ENCODE measurements at regions not wholly inside any gene's neighbourhood (a gene's known extent, or its start where the extent isn't known, plus 50 kb on each side); places are given as distances from the start of the nearest gene placed in this dataset.

GRCh38 chr12:19924360-19924759 lies 444.0 kb upstream of the PDE3A start:
- no peak for DNase-seq

- no peak for DNase-seq
Measured at GRCh38 chr12:19925841-19926240, 442.5 kb upstream of the PDE3A start.

DNA sequence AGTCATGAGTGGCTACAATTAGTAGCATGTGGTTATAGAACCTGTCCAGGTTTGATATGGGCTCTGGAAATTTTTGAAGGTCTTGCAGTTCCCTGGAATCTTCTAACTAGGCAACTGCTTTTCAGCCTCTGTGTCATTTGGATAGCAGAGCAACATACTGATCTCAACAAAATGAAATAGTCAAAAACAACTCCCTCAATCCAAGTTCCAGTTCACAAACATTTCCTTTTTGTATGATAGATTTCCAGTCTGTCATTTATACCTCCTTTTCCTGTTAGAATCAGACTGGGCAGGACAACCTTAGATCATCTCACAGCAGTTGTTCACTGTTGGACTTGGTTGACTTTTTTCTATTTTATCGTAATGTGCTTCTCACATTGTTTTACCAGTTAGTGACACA lies 442.1 kb upstream of the PDE3A start:
- no peak for DNase-seq

DNA sequence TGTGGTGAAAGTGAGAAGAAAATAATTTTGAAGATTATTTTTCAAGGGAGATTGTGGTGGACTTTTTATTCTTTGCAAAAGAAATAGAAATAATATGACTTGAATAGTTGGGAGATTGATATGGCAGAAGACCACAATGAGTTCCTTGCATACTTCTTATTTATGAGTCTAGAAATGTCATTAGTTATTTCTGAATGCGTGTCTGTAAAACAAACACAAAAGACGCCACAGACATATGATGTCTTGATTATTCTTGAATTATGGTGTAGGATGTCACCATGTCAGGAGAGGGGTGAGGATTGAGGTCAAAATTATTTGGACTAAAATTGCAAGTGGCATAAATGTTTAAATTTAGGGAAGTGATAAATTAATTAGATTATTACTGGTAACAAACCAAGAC lies 440.7 kb upstream of the PDE3A start:
- no peak for DNase-seq

GRCh38 chr12:19932413-19932812 lies 435.9 kb upstream of the PDE3A start:
- no peak for DNase-seq

DNA sequence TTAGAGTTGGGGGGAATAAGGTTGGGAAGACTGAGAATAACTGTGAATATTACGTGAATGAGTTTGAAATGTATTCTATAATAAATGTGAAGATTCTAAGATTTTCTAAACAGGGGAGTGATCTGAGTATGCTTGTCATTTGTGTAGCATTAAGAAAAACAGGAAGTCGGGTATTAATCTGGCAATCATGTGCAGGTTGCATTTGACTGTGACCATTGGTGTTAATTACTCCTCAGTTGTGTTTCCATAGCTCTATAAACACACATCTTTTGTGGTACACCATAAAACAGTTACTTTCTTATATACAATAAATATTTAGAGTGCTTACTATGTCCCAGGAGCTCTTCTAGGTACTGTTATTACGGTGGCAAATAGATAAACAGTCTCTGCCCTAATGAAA lies 434.4 kb upstream of the PDE3A start:
- no peak for DNase-seq

- no peak for DNase-seq
Measured at GRCh38 chr12:19937161-19937560, 431.2 kb upstream of the PDE3A start.

DNA sequence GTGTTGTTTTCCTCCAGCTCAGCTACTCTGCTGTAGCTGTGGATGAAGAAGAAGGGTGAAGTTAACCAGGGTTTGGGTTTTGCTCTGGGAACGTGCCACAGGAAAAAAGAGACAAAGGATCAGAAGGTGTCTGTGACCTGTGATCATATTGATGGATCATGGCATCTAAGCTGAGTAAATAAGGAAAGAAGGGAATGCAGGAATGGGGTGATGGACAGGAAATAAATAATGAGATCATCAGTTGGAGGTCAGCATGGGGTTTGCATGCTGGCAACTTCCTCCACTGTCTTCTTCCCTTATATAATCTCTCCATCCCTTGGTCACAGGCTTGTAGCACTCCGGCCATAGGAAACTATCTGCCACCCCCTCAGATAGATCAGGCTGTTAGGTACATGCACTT lies 430.3 kb upstream of the PDE3A start:
- no peak for DNase-seq

DNA sequence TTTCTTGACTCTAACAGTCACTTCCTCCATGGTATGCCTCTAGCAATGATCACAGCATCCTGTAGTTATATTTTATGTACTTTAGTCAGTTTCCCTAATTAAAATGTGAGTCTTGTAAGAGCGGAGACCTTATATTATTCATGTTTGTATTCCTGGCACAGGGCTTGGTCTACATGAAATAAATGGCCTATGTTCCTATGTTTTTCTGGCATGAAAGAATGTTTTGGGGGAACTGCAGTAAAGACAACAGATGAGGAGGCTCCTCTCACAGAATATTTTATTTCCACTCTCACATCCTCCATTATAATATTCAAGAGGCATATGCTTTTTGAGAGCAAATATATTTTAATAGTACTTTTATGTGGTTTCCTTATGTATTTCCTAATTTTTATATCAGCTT lies 429.8 kb upstream of the PDE3A start:
- DNase-seq, result no peak

DNA sequence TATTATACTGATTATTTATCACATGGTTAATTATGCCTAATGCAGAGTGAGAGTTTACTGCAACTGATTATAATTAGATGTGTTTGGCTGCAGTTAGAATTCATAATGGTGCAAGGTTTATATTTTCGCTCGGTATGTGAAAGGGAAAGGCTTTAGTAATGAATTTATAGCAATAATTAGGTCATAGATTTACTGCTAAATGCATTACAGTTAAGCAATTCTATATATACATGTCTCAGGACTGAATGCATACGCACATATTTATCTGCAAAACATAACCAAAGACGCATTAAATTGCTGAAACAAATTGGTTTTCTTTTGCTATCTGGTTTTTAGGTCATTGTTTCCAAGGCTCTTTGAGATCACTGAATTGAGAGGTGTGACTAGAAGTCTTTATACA lies 428.1 kb upstream of the PDE3A start:
- no peak for DNase-seq

DNA sequence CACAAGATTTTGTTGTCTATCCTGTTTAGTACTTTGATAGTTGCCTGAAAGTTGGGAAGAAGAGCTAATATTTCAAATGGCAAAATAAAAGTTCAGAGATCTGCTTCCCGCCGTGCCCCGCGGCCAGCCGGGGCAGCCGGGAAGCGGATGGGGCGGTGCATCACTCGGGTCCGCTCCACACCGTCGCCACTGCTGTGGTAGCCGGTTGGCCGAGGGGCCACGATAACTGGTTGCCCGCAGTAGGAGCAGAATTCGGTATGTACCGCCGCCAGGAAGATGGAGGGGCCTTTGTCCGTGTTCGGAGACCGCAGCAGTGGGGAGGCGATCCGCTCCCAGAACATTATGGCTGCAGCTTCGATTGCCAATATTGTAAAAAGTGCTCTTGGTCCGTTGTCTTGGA lies 427.2 kb upstream of the PDE3A start:
- no peak for DNase-seq

GRCh38 chr12:19945559-19946435 lies 422.5 kb upstream of the PDE3A start:
- DNase-seq, result no peak

DNA sequence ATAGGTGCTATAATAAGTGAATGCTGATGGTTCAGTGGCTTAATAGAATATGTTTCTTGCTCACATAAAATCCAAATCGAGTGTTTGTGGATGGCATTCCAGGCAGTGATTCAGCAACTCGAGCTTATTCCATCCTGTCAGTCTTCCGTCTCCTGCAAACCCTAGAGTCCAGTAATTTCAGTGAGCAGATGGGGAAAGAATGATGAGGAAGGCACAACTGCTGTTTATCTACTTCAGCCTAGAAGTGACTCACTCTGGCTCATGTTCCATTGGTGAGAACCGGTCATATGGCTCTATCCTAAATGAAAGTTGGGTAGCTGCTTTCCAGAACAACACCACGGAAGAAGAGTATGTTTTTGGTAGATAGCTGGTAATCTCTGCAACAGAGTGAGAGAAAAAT lies 421.8 kb upstream of the PDE3A start:
- no peak for DNase-seq

DNA sequence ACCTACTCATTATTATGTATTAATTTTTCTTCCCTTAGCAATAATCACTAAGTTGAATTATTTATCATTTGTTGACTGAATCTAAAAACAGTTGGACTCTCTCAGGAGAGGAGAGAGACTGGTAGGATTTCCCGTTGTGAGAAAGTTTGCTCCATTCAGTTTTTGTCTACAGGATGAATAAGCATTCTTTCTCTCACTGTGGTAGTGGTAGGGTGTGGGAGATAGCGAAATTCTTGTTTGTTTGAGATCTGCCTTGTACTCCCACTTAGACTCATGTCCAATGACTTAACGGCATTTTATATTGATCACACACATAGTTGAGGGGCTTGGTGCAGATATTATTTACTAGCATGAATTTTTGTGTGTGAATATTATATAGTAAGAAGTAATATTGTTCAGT lies 421.0 kb upstream of the PDE3A start:
- DNase-seq, result no peak

- no peak for DNase-seq
Measured at GRCh38 chr12:19951664-19952063, 416.7 kb upstream of the PDE3A start.

GRCh38 chr12:19953734-19954133 lies 414.6 kb upstream of the PDE3A start:
- DNase-seq, result no peak

DNA sequence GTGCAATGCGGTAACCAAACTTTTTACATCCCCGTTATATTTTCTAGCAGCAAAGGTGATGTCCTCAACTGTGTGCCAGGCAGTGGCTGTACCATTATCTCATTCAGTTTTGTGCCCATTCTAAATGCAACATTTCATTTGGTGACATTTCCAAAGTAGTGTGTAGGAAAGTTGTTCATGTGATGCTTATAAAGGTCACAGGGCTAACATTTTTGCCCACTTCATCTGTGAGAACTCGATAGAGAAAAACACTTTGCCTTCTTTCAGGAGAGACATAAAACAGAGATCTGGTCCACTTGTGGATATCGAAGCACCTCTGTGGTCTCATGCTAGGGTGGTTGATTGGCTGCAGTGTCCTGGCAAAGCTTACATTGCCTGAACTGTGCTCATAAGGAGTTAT lies 414.2 kb upstream of the PDE3A start:
- DNase-seq, result no peak

GRCh38 chr12:19957308-19958125 lies 410.8 kb upstream of the PDE3A start:
- DNase-seq, result no peak

DNA sequence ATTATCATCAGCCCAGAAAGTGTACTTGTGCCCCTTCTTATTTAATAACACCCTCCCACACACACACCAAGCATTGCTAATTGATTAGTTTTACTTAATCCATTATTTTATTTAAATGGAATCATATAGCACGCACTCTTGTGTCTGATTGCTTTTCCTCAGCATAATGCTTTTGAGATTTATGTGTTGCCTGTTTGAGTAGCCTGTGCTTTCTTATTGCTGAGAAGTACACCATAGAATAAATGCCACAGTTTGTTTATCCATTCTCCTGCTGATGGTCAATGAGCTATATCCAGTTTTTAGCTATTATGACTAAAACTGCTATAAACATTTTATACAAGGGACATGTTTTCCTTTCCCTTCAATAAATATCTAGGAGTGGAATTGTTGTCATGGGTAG lies 409.9 kb upstream of the PDE3A start:
- no peak for DNase-seq

- DNase-seq, result no peak
Measured at GRCh38 chr12:19959353-19959752, 409.0 kb upstream of the PDE3A start.

GRCh38 chr12:19960527-19960926 lies 407.8 kb upstream of the PDE3A start:
- no peak for DNase-seq

DNA sequence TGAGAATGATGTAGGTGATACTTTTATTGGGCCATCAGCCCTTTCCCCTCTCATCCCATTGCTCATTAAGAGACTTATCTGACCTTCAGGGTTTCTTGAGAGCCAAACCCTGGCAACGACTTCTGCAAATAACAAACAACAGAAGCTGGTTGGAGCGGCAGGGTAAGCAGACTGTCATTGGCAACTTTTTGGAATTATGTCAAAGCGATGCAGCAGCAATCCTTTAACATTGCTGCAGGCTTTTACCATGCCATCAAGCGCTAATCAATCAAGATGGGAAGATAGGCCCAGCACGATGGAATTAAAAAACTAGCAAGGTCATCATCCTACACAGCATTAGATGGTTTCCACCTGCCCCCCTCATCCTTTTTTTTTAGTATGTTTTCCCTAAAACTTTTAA lies 406.1 kb upstream of the PDE3A start:
- DNase-seq, result no peak

DNA sequence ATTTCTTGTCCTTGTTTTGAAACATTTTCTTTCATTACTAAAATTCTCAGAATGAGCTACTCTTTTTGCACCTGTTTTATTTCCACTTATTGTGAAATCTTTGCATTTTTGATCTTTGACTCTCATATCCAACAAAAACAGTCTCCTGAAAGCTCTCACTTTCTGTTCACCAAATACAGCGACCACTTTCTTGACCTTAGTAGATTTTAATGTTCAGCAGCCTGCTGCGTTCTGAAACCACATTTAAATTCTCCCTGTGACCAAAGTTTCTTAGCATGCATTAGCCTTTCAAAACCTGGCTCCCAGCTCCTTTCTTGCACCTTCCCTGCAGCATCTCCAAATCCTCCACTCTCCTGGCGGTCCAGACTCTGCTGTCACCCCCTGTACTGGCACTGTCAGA lies 404.4 kb upstream of the PDE3A start:
- no peak for DNase-seq

DNA sequence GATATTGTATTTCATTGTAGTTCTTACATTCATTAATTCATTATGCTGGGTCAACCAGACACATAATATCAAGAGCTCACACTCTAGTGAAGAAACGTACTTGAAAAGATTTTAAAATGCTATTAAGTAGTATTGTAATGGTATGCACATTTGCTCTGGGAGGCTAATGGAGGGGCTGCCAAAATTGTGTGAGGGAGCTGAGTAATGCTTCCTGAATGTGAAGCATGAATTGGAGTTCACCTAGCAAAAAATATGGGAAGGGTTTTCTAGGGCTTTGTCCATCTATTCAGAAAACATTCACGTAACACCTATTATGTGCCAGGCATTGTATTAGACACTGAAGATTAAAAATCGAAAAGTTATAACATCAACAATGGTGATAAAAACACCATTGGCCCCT lies 403.8 kb upstream of the PDE3A start:
- DNase-seq, result no peak

Data from NCI-H187 treated with DMSO at 0.1 percent for 48 hours (cell line).